Spleen (tissue), 11 donors: ENCODE measurements at regions not wholly inside any gene's neighbourhood (a gene's known extent, or its start where the extent isn't known, plus 50 kb on each side); places are given as distances from the start of the nearest gene placed in this dataset.

Source experiments
- DNase-seq: peaks from one replicate; pipeline ENCODE4 v3.0.0-alpha.2; 2020
- H3K27ac ChIP-seq, 8 donors: fragments of 200-600 bp; sonication (generic) in 7 of 8; 1 replicate in 4 of 8; 2 replicates in 4 of 8; pipeline versions ENCODE4 v1.5.0 to v1.8.0; 2016 to 2021; ENCODE audit warnings: inconsistent platforms in 4 of 8, mild to moderate bottlenecking in 4 of 8, moderate library complexity in 1 of 8
- H3K27me3 ChIP-seq, 7 donors: fragments of 200-600 bp; sonication (generic) in 6 of 7; replicated peaks in 1 of 7; 1 replicate in 4 of 7; 2 replicates in 3 of 7; pipeline versions ENCODE4 v1.5.0 to v1.8.0; 2016 to 2021; ENCODE audit warnings: inconsistent platforms in 3 of 7, mild to moderate bottlenecking in 1 of 7
- H3K36me3 ChIP-seq, 6 donors: fragments of 200-600 bp; sonication (generic) in 5 of 6; 1 replicate in 4 of 6; 2 replicates in 2 of 6; pipeline versions ENCODE4 v1.5.0 to v1.8.0; 2016 to 2021; ENCODE audit warnings: inconsistent platforms in 2 of 6
- H3K4me1 ChIP-seq, 6 donors: fragments of 200-600 bp; sonication (generic) in 5 of 6; 1 replicate in 3 of 6; 2 replicates in 3 of 6; pipeline versions ENCODE4 v1.5.0 to v1.8.0; 2016 to 2021; ENCODE audit warnings: inconsistent platforms in 3 of 6
- H3K4me3 ChIP-seq, 8 donors: fragments of 200-600 bp; sonication (generic) in 7 of 8; 1 replicate in 4 of 8; 2 replicates in 4 of 8; pipeline versions ENCODE4 v1.5.0 to v1.8.0; 2016 to 2021; ENCODE audit warnings: inconsistent platforms in 4 of 8, mild to moderate bottlenecking in 4 of 8, moderate library complexity in 2 of 8
- H3K9me3 ChIP-seq, 8 donors: fragments of 200-600 bp; sonication (generic) in 7 of 8; 1 replicate in 4 of 8; 2 replicates in 4 of 8; pipeline versions ENCODE4 v1.5.0 to v1.8.0; 2016 to 2021; ENCODE audit warnings: inconsistent platforms in 4 of 8
- CTCF ChIP-seq, 11 experiments: fragments of 200-600 bp in 7 of 11; fragments of 450-650 bp in 4 of 11; sonication (generic) in 4 of 11; IDR thresholded peaks in 8 of 11; conservative IDR thresholded peaks in 3 of 11; 1 replicate in 7 of 11; 2 replicates in 4 of 11; pipeline versions ENCODE4 v1.4.0 to v1.8.0; 2016 to 2021; ENCODE audit warnings: antibody characterized with exemption in 11 of 11, inconsistent platforms in 4 of 11, mild to moderate bottlenecking in 1 of 11
- POLR2A ChIP-seq, 3 donors: fragments of 450-650 bp; IDR thresholded peaks; one replicate each; pipeline ENCODE4 v1.5.1; 2017; ENCODE audit warnings: antibody characterized with exemption in 3 of 3, mild to moderate bottlenecking in 1 of 3
- POLR2AphosphoS5 ChIP-seq, 3 donors: sonication (generic); formaldehyde crosslinking; IDR thresholded peaks; one replicate each; pipeline ENCODE4 v1.5.1; 2017; ENCODE audit warnings: antibody characterized with exemption in 3 of 3
- WGBS, 5 donors: extraction: QIAGEN DNeasy Blood & Tissue Kit in 3 of 5; methylation state at CpG; one replicate each; pipeline versions ENCODE4 v1.1.5 to v1.1.7; 2013 to 2018; 5-methylcytosine and 5-hydroxymethylcytosine counted together
- intact Hi-C: fragments of 100-400 bp; cut with DNase I; formaldehyde crosslinking; loops from one replicate; pipeline ENCODE4 v1.15.0; 2023; ENCODE audit warnings: low total_unique reads
- donor health status: healthy with polysubstance abuse.
- donor health status: DM: no; HTN: no; CAD: no; lungs with moderate emphysema.
- donor health status: DM: no; HTN: no; CAD: no.
- donor health status: Bipolar disorder and iron deficiency.
- donor health status: healthy.
- donor health status: DM: no; HTN: no; CAD: no.
- donor health status: DM: yes; HTN: yes; CAD: no.

- WGBS, 5 donors, result 87 to 96% (median 93%) methylated on average over 1 of the region's 1 CpG
- DNase-seq, result no peak
- Histone ChIP-seq H3K4me1 (no peaks in the 10 kb centered on the region), H3K27me3 (no peaks in the 10 kb centered on the region), H3K36me3 (no peaks in the 10 kb centered on the region), H3K9me3 (no peaks in the 10 kb centered on the region), H3K27ac (no peak overlapping the region), H3K4me3 (no peak overlapping the region)
- no peak for TF ChIP-seq CTCF (IDR thresholded peaks at IDR 0.05 in 8 of 11, conservative IDR thresholded peaks at IDR 0.05 in 3 of 11)
- TF ChIP-seq POLR2A (IDR thresholded peaks at IDR 0.05), result no peak
- TF ChIP-seq POLR2AphosphoS5 (IDR thresholded peaks at IDR 0.05), result no peak
- intact Hi-C loops, result no loop called here
Observed at GRCh38 chr2:21303876-21304275, 180.1 kb downstream of the TDRD15 start.

GRCh38 chr2:21305581-21305980 is 181.8 kb downstream of the TDRD15 start:
- no peak overlapping the region for H3K4me3 ChIP-seq
- no peaks in the 10 kb centered on the region for H3K9me3 ChIP-seq
- DNase-seq, result no peak
- TF ChIP-seq POLR2AphosphoS5 (IDR thresholded peaks at IDR 0.05), result no peak
- H3K27me3 ChIP-seq, result no peaks in the 10 kb centered on the region
- no peak overlapping the region for H3K27ac ChIP-seq
- intact Hi-C loops, result no loop called here
- 86 to 98% (median 93%) methylated on average over 3 of the region's 3 CpGs for WGBS, 5 donors
- no peaks in the 10 kb centered on the region for H3K36me3 ChIP-seq
- no peaks in the 10 kb centered on the region for H3K4me1 ChIP-seq

GRCh38 chr2:21306235-21306634 is 182.5 kb downstream of the TDRD15 start:
- no peak overlapping the region for H3K27ac ChIP-seq
- no peak overlapping the region for H3K4me3 ChIP-seq
- DNase-seq, result no peak
- intact Hi-C loops, result no loop called here
- no peaks in the 10 kb centered on the region for H3K4me1 ChIP-seq
- WGBS, 5 donors, result 29 to 40% (median 33%) methylated on average over 2 of the region's 2 CpGs
- H3K36me3 ChIP-seq, result no peaks in the 10 kb centered on the region
- TF ChIP-seq CTCF (IDR thresholded peaks at IDR 0.05 in 8 of 11, conservative IDR thresholded peaks at IDR 0.05 in 3 of 11) (no peak), POLR2A (IDR thresholded peaks at IDR 0.05) (no peak), POLR2AphosphoS5 (IDR thresholded peaks at IDR 0.05) (no peak)
- no peaks in the 10 kb centered on the region for H3K9me3 ChIP-seq
- no peaks in the 10 kb centered on the region for H3K27me3 ChIP-seq

GRCh38 chr2:21307037-21307436 is 183.3 kb downstream of the TDRD15 start:
- Histone ChIP-seq H3K27me3 (no peaks in the 10 kb centered on the region), H3K9me3 (no peaks in the 10 kb centered on the region), H3K27ac (no peak overlapping the region), H3K36me3 (no peaks in the 10 kb centered on the region), H3K4me1 (no peaks in the 10 kb centered on the region), H3K4me3 (no peak overlapping the region)
- intact Hi-C loops, result no loop called here
- WGBS, 5 donors, result 82 to 95% (median 89%) methylated on average over 1 of the region's 1 CpG
- no peak for DNase-seq
- TF ChIP-seq POLR2A (IDR thresholded peaks at IDR 0.05) (no peak), POLR2AphosphoS5 (IDR thresholded peaks at IDR 0.05) (no peak), CTCF (IDR thresholded peaks at IDR 0.05 in 8 of 11, conservative IDR thresholded peaks at IDR 0.05 in 3 of 11) (no peak)

- TF ChIP-seq POLR2A (IDR thresholded peaks at IDR 0.05) (no peak), POLR2AphosphoS5 (IDR thresholded peaks at IDR 0.05) (no peak), CTCF (IDR thresholded peaks at IDR 0.05 in 8 of 11, conservative IDR thresholded peaks at IDR 0.05 in 3 of 11) (no peak)
- Histone ChIP-seq H3K9me3 (no peaks in the 10 kb centered on the region), H3K4me3 (no peak overlapping the region), H3K27me3 (no peaks in the 10 kb centered on the region), H3K36me3 (no peaks in the 10 kb centered on the region), H3K27ac (no peak overlapping the region), H3K4me1 (no peaks in the 10 kb centered on the region)
- WGBS, 5 donors, result 17 to 48% (median 34%) methylated on average over 1 of the region's 1 CpG
- DNase-seq, result no peak
- intact Hi-C loops, result loop anchor here (10.0 kb wide), 1 partner anchor 266 kb away; the partner anchor contains the start of gene APOB
Observed at GRCh38 chr2:21310493-21310892, 186.7 kb downstream of the TDRD15 start.
